WTC11 (cell line): ENCODE measurements at regions not wholly inside any gene's neighbourhood (a gene's known extent, or its start where the extent isn't known, plus 50 kb on each side); places are given as distances from the start of the nearest gene placed in this dataset.

Source experiments
- ATAC-seq: fragments of 200-7000 bp; cut with Tn5 transposase; 2 replicates; pipeline ENCODE4 v1.10.0; 2021; ENCODE audit warnings: mild to moderate bottlenecking, moderate library complexity
- CTCF ChIA-PET: fragments of 300-600 bp; sonication (Branson Sonifier 250); formaldehyde crosslinking; loops from one replicate; lab custom pipeline; 2021; ENCODE audit warnings: antibody characterized with exemption; lab: Charles Lee
- POLR2A ChIA-PET: fragments of 350-600 bp; sonication (Branson Sonifier 250); formaldehyde crosslinking; loops from one replicate; lab custom pipeline; 2021; ENCODE audit warnings: antibody characterized with exemption; lab: Charles Lee
- DNase-seq: peaks from one replicate; pipeline ENCODE4 v3.0.0; 2021; ENCODE audit warnings: low spot score
- H3K27ac Mint-ChIP-seq: 2 replicates; pipeline ENCODE4 v1.8.0; 2021; ENCODE audit warnings: mixed read lengths
- H3K27me3 Mint-ChIP-seq: 2 replicates; pipeline ENCODE4 v1.8.0; 2021; ENCODE audit warnings: low read depth, mild to moderate bottlenecking, moderate library complexity, mixed read lengths
- H3K36me3 Mint-ChIP-seq: 2 replicates; pipeline ENCODE4 v1.8.0; 2021; ENCODE audit warnings: mixed read lengths
- H3K4me1 Mint-ChIP-seq: 2 replicates; pipeline ENCODE4 v1.8.0; 2022; ENCODE audit warnings: mixed read lengths
- H3K4me3 Mint-ChIP-seq: 2 replicates; pipeline ENCODE4 v1.8.0; 2021; ENCODE audit warnings: mild to moderate bottlenecking, moderate library complexity, mixed read lengths
- H3K9me3 Mint-ChIP-seq: 2 replicates; pipeline ENCODE4 v1.8.0; 2021; ENCODE audit warnings: mixed read lengths
- ATF3 ChIP-seq: sonication (generic); formaldehyde crosslinking; conservative IDR thresholded peaks from 2 replicates; pipeline ENCODE4 v1.8.1; 2022; ENCODE audit warnings: mild to moderate bottlenecking, missing genetic modification reagents
- ATF6 ChIP-seq: sonication (generic); formaldehyde crosslinking; IDR thresholded peaks from 2 replicates; pipeline ENCODE4 v1.8.1; 2023; ENCODE audit warnings: mild to moderate bottlenecking, missing genetic modification reagents
- CBFB ChIP-seq: sonication (generic); formaldehyde crosslinking; IDR thresholded peaks from 2 replicates; pipeline ENCODE4 v1.8.1; 2022; ENCODE audit warnings: mild to moderate bottlenecking, low read depth, missing genetic modification reagents
- ELF4 ChIP-seq: sonication (generic); formaldehyde crosslinking; IDR thresholded peaks from 2 replicates; pipeline ENCODE4 v1.8.1; 2022; ENCODE audit warnings: low read depth, mild to moderate bottlenecking, moderate library complexity, missing genetic modification reagents
- FOXJ3 ChIP-seq: sonication (generic); formaldehyde crosslinking; IDR thresholded peaks from 2 replicates; pipeline ENCODE4 v1.9.0; 2021; ENCODE audit warnings: missing genetic modification reagents, mild to moderate bottlenecking, borderline replicate concordance
- FOXP1 ChIP-seq: sonication (generic); formaldehyde crosslinking; IDR thresholded peaks from 2 replicates; pipeline ENCODE4 v1.8.0; 2022; ENCODE audit warnings: missing genetic modification reagents, mild to moderate bottlenecking, moderate library complexity, borderline replicate concordance
- GTF2I ChIP-seq: fragments of 250-450 bp; sonication (Bioruptor Pico); conservative IDR thresholded peaks from 2 replicates; pipeline ENCODE4 v1.4.0; 2021; ENCODE audit warnings: mild to moderate bottlenecking
- MLX ChIP-seq: sonication (generic); formaldehyde crosslinking; IDR thresholded peaks from 2 replicates; pipeline ENCODE4 v1.8.1; 2023; ENCODE audit warnings: mild to moderate bottlenecking, missing genetic modification reagents, moderate library complexity
- NFATC4 ChIP-seq: fragments of 250-450 bp; sonication (Bioruptor Pico); IDR thresholded peaks from 2 replicates; pipeline ENCODE4 v1.9.0; 2021; ENCODE audit warnings: mild to moderate bottlenecking
- NFE2L1 ChIP-seq: sonication (generic); formaldehyde crosslinking; IDR thresholded peaks from 2 replicates; pipeline ENCODE4 v1.8.1; 2023; ENCODE audit warnings: missing genetic modification reagents
- NFYB ChIP-seq: sonication (generic); formaldehyde crosslinking; conservative IDR thresholded peaks from 2 replicates; pipeline ENCODE4 v1.8.0; 2022; ENCODE audit warnings: low read depth, missing genetic modification reagents
- NR2C2 ChIP-seq: sonication (generic); formaldehyde crosslinking; IDR thresholded peaks from 2 replicates; pipeline ENCODE4 v1.8.0; 2022; ENCODE audit warnings: mild to moderate bottlenecking, missing genetic modification reagents
- OVOL2 ChIP-seq: fragments of 250-450 bp; sonication (Bioruptor Pico); IDR thresholded peaks from 2 replicates; pipeline ENCODE4 v1.9.0; 2021; ENCODE audit warnings: mild to moderate bottlenecking, borderline replicate concordance
- SOX15 ChIP-seq: fragments of 250-450 bp; sonication (Bioruptor Pico); IDR thresholded peaks from 2 replicates; pipeline ENCODE4 v1.9.0; 2021; ENCODE audit warnings: mild to moderate bottlenecking
- USF2 ChIP-seq: sonication (generic); formaldehyde crosslinking; IDR thresholded peaks from 2 replicates; pipeline ENCODE4 v1.8.1; 2023; ENCODE audit warnings: mild to moderate bottlenecking, missing genetic modification reagents, moderate library complexity
- ZNF121 ChIP-seq: sonication (generic); formaldehyde crosslinking; IDR thresholded peaks from 2 replicates; pipeline ENCODE4 v1.8.0; 2023; ENCODE audit warnings: missing genetic modification reagents
- ZNF317 ChIP-seq: sonication (generic); formaldehyde crosslinking; IDR thresholded peaks from 2 replicates; pipeline ENCODE4 v1.8.1; 2023; ENCODE audit warnings: low read depth, mild to moderate bottlenecking, moderate library complexity, missing genetic modification reagents, borderline replicate concordance
- ZNF671 ChIP-seq: fragments of 250-450 bp; sonication (Bioruptor Pico); IDR thresholded peaks from 2 replicates; pipeline ENCODE4 v1.8.0; 2021; ENCODE audit warnings: mild to moderate bottlenecking
- TF ChIP-seq, protein P1 (sequence below): sonication (generic); formaldehyde crosslinking; conservative IDR thresholded peaks from 2 replicates; pipeline ENCODE4 v1.8.1; 2023; ENCODE audit warnings: mild to moderate bottlenecking, low read depth, missing genetic modification reagents, moderate library complexity

DNA sequence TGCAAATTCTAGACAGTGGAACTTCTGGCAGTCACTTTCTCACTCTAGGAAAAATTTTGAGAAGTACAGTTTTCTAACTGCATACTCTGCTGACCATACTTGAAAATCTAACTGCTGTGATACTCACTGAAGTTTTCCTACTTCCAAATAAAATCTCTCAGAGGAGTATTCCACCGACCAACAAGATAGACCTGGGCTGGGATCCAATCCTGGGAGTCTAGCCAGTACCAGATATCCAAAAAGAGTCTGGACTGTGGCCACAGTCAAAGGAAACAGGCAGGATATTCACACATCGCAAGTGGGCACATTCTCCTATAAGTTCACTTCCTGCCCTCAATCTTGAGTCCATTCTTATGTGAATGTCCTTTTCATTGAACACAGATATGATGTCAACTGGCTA, 1138.7 kb upstream of the PCDH7 start (continued):
- TF ChIP-seq ATF6 (CRISPR knock-in tag) (no peak), USF2 (CRISPR knock-in tag) (no peak), ELF4 (no peak)

- DNase-seq (no peak), ATAC-seq (no peak)
- Mint-ChIP-seq H3K36me3 (peaks cover 20% of the 10 kb centered on the region), H3K4me1 (no peaks in the 10 kb centered on the region), H3K27ac (no peak overlapping the region), H3K4me3 (no peak overlapping the region), H3K27me3 (no peaks in the 10 kb centered on the region), H3K9me3 (peaks cover 43% of the 10 kb centered on the region)
- ChIA-PET POLR2A (no interaction called here), CTCF (no interaction called here)
- TF ChIP-seq CBFB (no peak), GTF2I (CRISPR knock-in tag) (no peak)
- TF ChIP-seq, protein P1, sequence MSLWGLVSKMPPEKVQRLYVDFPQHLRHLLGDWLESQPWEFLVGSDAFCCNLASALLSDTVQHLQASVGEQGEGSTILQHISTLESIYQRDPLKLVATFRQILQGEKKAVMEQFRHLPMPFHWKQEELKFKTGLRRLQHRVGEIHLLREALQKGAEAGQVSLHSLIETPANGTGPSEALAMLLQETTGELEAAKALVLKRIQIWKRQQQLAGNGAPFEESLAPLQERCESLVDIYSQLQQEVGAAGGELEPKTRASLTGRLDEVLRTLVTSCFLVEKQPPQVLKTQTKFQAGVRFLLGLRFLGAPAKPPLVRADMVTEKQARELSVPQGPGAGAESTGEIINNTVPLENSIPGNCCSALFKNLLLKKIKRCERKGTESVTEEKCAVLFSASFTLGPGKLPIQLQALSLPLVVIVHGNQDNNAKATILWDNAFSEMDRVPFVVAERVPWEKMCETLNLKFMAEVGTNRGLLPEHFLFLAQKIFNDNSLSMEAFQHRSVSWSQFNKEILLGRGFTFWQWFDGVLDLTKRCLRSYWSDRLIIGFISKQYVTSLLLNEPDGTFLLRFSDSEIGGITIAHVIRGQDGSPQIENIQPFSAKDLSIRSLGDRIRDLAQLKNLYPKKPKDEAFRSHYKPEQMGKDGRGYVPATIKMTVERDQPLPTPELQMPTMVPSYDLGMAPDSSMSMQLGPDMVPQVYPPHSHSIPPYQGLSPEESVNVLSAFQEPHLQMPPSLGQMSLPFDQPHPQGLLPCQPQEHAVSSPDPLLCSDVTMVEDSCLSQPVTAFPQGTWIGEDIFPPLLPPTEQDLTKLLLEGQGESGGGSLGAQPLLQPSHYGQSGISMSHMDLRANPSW (CRISPR knock-in tag): no peak
These were observed 1131.6 kb upstream of the PCDH7 start for GRCh38 chr4:29588617-29589016.

DNA sequence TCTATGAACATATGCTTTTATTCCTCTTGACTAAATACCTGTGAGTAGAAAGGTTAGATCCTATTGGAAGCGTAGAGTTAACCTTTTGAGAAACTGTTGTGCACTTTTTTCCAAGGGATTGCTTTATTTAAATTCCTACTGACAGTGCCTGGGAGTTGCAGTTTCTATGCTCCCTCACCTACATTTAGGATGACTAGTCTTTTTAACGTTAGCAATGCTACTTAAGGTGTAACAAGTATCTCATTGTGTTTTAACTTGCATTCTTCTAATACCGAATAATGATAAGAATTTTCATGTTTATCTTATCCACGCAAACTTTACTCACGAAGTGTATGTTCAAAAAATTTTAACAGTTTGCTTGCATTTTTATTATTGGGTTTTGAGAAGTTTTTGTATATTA, 1123.9 kb upstream of the PCDH7 start:
- no peak for TF ChIP-seq GTF2I (CRISPR knock-in tag)
- no peak for TF ChIP-seq ZNF671 (CRISPR knock-in tag)
- TF ChIP-seq OVOL2: no peak
- TF ChIP-seq USF2 (CRISPR knock-in tag): no peak
- ChIA-PET POLR2A (no interaction called here), CTCF (no interaction called here)
- Mint-ChIP-seq H3K27ac (no peak overlapping the region), H3K36me3 (peaks cover 7% of the 10 kb centered on the region), H3K27me3 (no peaks in the 10 kb centered on the region), H3K4me3 (no peak overlapping the region), H3K4me1 (no peaks in the 10 kb centered on the region), H3K9me3 (peaks cover 38% of the 10 kb centered on the region)
- DNase-seq: no peak
- no peak for ATAC-seq

- ChIA-PET CTCF (no interaction called here), POLR2A (no interaction called here)
- DNase-seq: no peak
- TF ChIP-seq ATF3 (CRISPR knock-in tag): no peak
- no peak for TF ChIP-seq OVOL2
- no peak for TF ChIP-seq NFE2L1 (CRISPR knock-in tag)
- no peak for TF ChIP-seq NFYB
- TF ChIP-seq NFATC4 (CRISPR knock-in tag): no peak
- TF ChIP-seq NR2C2 (CRISPR knock-in tag): no peak
- TF ChIP-seq MLX (CRISPR knock-in tag): no peak
- TF ChIP-seq ZNF317: no peak
- no peak for TF ChIP-seq GTF2I (CRISPR knock-in tag)
- TF ChIP-seq FOXJ3 (CRISPR knock-in tag): no peak
- no peak for TF ChIP-seq ZNF121 (CRISPR knock-in tag)
- no peak for TF ChIP-seq SOX15
- no peak for TF ChIP-seq FOXP1 (CRISPR knock-in tag)
- H3K4me3 Mint-ChIP-seq: no peak overlapping the region
- H3K9me3 Mint-ChIP-seq: no peaks in the 10 kb centered on the region
- no peak overlapping the region for H3K27ac Mint-ChIP-seq
- 0 out of 2 replicates have a peak, but pooled peaks cover 2% of the 10 kb centered on the region for H3K4me1 Mint-ChIP-seq
- H3K27me3 Mint-ChIP-seq: no peaks in the 10 kb centered on the region
- ATAC-seq: no peak
- no peaks in the 10 kb centered on the region for H3K36me3 Mint-ChIP-seq
These were observed 1101.0 kb upstream of the PCDH7 start for GRCh38 chr4:29619168-29619567.
